Right atrium auricular region (tissue), 2 donors: ENCODE measurements at regions not wholly inside any gene's neighbourhood (a gene's known extent, or its start where the extent isn't known, plus 50 kb on each side); places are given as distances from the start of the nearest gene placed in this dataset.

ENCODE experiments used
- DNase-seq: peaks from one replicate; pipeline ENCODE4 v3.0.0-alpha.2; 2019; ENCODE audit warnings: low spot score
- H3K27ac ChIP-seq, 2 donors: fragments of 200-600 bp; sonication (generic); 1 replicate in 1 of 2; 2 replicates in 1 of 2; pipeline ENCODE4 v1.5.1; 2016 to 2019
- H3K27me3 ChIP-seq, 2 donors: fragments of 200-600 bp; sonication (generic); one replicate each; pipeline versions ENCODE4 v1.5.1 to v1.6.0; 2017 to 2019
- H3K36me3 ChIP-seq: fragments of 200-600 bp; sonication (generic); one replicate; pipeline ENCODE4 v1.5.1; 2016
- H3K4me1 ChIP-seq, 2 donors: fragments of 200-600 bp; sonication (generic); one replicate each; pipeline versions ENCODE4 v1.5.1 to v1.6.0; 2017 to 2019
- H3K4me3 ChIP-seq, 2 donors: fragments of 200-600 bp; sonication (generic); 1 replicate in 1 of 2; 2 replicates in 1 of 2; pipeline ENCODE4 v1.5.1; 2017 to 2019; ENCODE audit warnings: mild to moderate bottlenecking in 1 of 2, moderate library complexity in 1 of 2
- H3K9me3 ChIP-seq, 2 donors: fragments of 200-600 bp; sonication (generic); one replicate each; pipeline ENCODE4 v1.5.1; 2019
- TF ChIP-seq, protein P1 (sequence below), 2 donors: fragments of 200-600 bp; sonication (generic); IDR thresholded peaks; one replicate each; pipeline ENCODE4 v1.5.1; 2019; ENCODE audit warnings: antibody characterized with exemption in 2 of 2

- peak; percentile 81 for DNase-seq
- Histone ChIP-seq H3K4me3 (no peak overlapping the region), H3K27ac (peak overlapping the region; percentile 33 to 57), H3K36me3 (no peaks in the 10 kb centered on the region), H3K4me1 (peaks cover 0 to 10% of the 10 kb centered on the region in 2 donors), H3K27me3 (no peaks in the 10 kb centered on the region), H3K9me3 (no peaks in the 10 kb centered on the region)
- TF ChIP-seq, protein P1, sequence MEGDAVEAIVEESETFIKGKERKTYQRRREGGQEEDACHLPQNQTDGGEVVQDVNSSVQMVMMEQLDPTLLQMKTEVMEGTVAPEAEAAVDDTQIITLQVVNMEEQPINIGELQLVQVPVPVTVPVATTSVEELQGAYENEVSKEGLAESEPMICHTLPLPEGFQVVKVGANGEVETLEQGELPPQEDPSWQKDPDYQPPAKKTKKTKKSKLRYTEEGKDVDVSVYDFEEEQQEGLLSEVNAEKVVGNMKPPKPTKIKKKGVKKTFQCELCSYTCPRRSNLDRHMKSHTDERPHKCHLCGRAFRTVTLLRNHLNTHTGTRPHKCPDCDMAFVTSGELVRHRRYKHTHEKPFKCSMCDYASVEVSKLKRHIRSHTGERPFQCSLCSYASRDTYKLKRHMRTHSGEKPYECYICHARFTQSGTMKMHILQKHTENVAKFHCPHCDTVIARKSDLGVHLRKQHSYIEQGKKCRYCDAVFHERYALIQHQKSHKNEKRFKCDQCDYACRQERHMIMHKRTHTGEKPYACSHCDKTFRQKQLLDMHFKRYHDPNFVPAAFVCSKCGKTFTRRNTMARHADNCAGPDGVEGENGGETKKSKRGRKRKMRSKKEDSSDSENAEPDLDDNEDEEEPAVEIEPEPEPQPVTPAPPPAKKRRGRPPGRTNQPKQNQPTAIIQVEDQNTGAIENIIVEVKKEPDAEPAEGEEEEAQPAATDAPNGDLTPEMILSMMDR (IDR thresholded peaks at IDR 0.05) = no peak
These were observed 114.8 kb upstream of the THBS1 start for GRCh38 chr15:39465843-39466749.

DNA sequence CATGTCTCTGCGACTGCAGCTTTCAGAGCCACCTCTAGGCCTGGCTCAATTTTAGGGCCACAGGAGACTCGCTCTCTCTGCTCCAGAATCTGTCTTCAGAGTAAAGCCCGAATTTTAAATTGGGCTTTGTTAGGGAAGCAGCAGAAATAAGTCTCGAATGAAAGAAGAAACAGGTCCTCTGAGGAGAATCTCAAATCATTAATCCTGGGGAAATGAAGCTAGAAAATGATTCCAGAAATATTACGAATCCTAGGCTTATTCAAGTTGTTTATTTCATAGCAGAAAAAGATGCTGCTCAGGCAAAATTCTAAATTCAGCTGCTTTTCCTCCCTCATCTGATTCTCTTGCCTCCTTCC, 114.2 kb upstream of the THBS1 start:
- Histone ChIP-seq H3K36me3 (no peaks in the 10 kb centered on the region), H3K27me3 (no peaks in the 10 kb centered on the region), H3K4me1 (peaks cover 0 to 4% of the 10 kb centered on the region in 2 donors), H3K9me3 (no peaks in the 10 kb centered on the region), H3K4me3 (no peak overlapping the region), H3K27ac (peak overlapping the region; percentile 33 to 57)
- DNase-seq = no peak
- TF ChIP-seq, protein P1 (IDR thresholded peaks at IDR 0.05) = no peak

DNA sequence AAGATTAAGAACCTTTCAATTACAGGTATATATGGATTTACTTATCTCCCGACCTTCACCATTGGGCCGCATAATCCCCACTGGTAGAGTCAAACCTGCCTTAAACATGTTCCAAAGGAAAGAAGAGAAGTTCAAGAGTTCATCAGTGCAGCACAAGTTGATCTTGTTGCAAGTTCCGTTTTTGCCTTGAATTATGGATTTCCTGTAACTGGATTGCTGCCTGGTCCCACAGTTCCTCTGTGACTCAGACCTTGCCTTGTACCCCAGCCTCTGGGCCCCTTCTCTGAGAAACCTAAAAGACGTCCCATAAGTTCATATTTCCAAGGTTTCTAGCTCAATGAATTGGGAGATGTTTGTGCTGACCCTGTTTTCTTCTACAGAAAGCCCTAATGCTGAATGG, 112.5 kb upstream of the THBS1 start:
- no peak for DNase-seq
- no peaks in the 10 kb centered on the region for H3K9me3 ChIP-seq
- TF ChIP-seq, protein P1 (IDR thresholded peaks at IDR 0.05) = no peak
- H3K4me1 ChIP-seq = peaks cover 0 to 4% of the 10 kb centered on the region in 2 donors
- no peak overlapping the region for H3K4me3 ChIP-seq
- no peaks in the 10 kb centered on the region for H3K27me3 ChIP-seq
- H3K36me3 ChIP-seq = no peaks in the 10 kb centered on the region
- H3K27ac ChIP-seq = peak overlapping the region in 1 of 2 donors; percentile 30

DNA sequence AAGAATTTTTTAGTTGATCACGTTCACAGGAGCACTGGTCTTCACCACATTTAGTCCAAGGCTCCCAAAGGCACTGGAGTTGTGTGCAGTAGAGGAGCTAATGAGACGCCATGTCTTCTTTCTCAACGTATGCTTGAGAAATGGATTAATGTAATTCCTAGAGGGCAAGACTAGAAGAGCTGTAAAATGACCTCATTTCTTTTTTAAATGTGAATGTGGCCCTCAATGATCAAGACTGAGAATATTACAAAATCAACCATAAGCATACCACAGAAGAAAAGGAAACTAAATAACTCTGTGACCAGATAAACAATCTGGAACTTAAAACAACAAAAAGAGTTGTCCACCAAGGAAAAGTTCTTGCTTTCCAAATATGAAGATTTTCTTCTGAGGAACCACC, 112.1 kb upstream of the THBS1 start:
- no peaks in the 10 kb centered on the region for H3K36me3 ChIP-seq
- peak overlapping the region in 1 of 2 donors; percentile 30 for H3K27ac ChIP-seq
- no peaks in the 10 kb centered on the region for H3K9me3 ChIP-seq
- TF ChIP-seq, protein P1 (IDR thresholded peaks at IDR 0.05) = no peak
- no peaks in the 10 kb centered on the region for H3K27me3 ChIP-seq
- peaks cover 0 to 9% of the 10 kb centered on the region in 2 donors for H3K4me1 ChIP-seq
- no peak for DNase-seq
- no peak overlapping the region for H3K4me3 ChIP-seq

- H3K27me3 ChIP-seq = no peaks in the 10 kb centered on the region
- H3K27ac ChIP-seq = peak overlapping the region; percentile 73 to 78
- no peaks in the 10 kb centered on the region for H3K9me3 ChIP-seq
- H3K4me1 ChIP-seq = peaks cover 0 to 14% of the 10 kb centered on the region in 2 donors
- no peak for DNase-seq
- TF ChIP-seq, protein P1 (IDR thresholded peaks at IDR 0.05) = no peak
- H3K36me3 ChIP-seq = no peaks in the 10 kb centered on the region
- H3K4me3 ChIP-seq = no peak overlapping the region
These were observed 108.9 kb upstream of the THBS1 start for GRCh38 chr15:39471785-39472574.
